HG03045 (cell line): ENCODE measurements at regions not wholly inside any gene's neighbourhood (a gene's known extent, or its start where the extent isn't known, plus 50 kb on each side); places are given as distances from the start of the nearest gene placed in this dataset.

Source experiments
- ATAC-seq: cut with Tn5 transposase; IDR thresholded peaks from one replicate; pipeline ENCODE4 v1.9.1; 2021; ENCODE audit warnings: mild to moderate bottlenecking, moderate library complexity; ENCODE audit not compliant: unreplicated experiment

GRCh38 chr17:27239584-27239983 lies 54.3 kb upstream of the WSB1 start:
- ATAC-seq = no peak

- no peak for ATAC-seq
These were observed 53.7 kb upstream of the WSB1 start for GRCh38 chr17:27240086-27240801.

- no peak for ATAC-seq
These were observed 53.1 kb upstream of the WSB1 start for GRCh38 chr17:27240802-27241155.

GRCh38 chr17:27241346-27241946 lies 52.5 kb upstream of the WSB1 start:
- ATAC-seq = peak; percentile 60

GRCh38 chr17:27242951-27243350 lies 51.0 kb upstream of the WSB1 start:
- ATAC-seq = no peak

- ATAC-seq = no peak
These were observed 49.9 kb upstream of the WSB1 start for GRCh38 chr17:27244011-27244410.
